GM13976 (cell line): ENCODE measurements at regions not wholly inside any gene's neighbourhood (a gene's known extent, or its start where the extent isn't known, plus 50 kb on each side); places are given as distances from the start of the nearest gene placed in this dataset.

Experiments used
- DNase-seq: peaks from one replicate; pipeline ENCODE4 v3.0.0; 2012; ENCODE audit warnings: low spot score
- CTCF ChIP-seq: IDR thresholded peaks from 2 replicates; pipeline ENCODE4 v1.5.1; 2012; ENCODE audit warnings: borderline replicate concordance, mild to moderate bottlenecking; ENCODE audit not compliant: insufficient read depth; ENCODE audit errors: extremely low read depth, missing control alignments, control extremely low read depth
- in situ Hi-C: fragments of 300-500 bp; cut with MboI; formaldehyde crosslinking; loops from one replicate; pipeline ENCODE4 v1.12.0; 2022; ENCODE audit warnings: low sequenced_read_pairs, mixed read lengths, inconsistent platforms; ENCODE audit not compliant: unreplicated experiment

DNA sequence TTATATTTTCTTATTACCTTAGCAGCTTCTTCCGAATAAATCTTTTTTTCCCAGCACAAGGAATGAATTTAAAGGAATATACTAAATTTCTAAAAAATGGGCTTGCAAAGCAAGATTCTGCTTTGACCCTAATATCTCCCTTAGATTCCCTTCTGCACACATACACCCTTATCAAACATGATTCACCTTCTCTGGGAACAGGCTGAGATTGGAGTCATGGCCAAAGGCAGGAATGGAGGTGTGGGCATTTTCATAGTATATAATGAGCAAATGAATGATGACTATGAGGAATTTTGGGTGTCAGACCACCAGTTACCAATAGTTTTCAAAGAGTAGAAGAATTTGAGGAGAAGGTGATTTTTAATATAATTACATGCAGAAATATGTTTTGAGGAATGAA, 231.3 kb upstream of the CDH11 start:
- TF ChIP-seq CTCF, result no peak
- DNase-seq, result no peak
- in situ Hi-C loops, result no loop called here

DNA sequence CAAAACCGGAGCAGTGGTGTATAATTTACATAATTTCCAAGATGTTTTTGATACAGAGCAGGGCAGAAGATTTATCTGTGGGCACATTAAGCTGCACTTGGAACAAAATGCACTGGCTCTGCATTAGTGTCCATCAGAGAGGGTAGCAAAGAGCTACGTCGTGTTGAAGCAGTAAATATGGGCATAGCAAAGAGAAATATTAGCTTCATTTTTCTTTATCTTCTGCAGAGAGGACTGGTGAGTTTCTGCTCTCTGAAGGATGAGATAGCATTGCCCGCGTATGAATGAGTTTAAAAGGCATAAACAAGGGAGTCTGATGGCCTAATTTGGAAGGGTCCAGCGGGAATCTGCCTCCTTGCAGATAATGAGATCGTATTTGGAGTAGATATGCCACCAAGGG, 227.8 kb upstream of the CDH11 start:
- in situ Hi-C loops, result no loop called here
- DNase-seq, result no peak
- TF ChIP-seq CTCF, result no peak

DNA sequence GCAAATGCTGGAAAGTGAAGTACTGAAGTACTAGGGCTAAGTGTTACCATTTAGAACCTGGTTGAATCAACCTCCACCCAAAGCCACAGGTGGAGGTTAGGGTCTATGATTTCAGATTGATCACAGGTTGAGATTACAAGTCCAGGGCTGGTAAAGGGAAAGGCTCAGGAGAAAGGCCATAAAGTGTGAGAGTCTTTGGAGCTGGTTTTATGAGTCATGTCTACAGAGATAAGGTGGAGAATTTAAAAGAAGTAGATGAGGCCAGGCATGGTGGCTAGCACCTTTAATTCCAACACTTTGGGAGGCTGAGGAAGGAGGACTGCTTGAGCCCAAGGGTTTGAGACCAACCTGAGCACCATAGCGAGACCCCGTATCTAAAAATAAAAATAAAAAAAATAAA, 221.7 kb upstream of the CDH11 start:
- no peak for DNase-seq
- TF ChIP-seq CTCF, result no peak
- in situ Hi-C loops, result no loop called here

- TF ChIP-seq CTCF, result no peak
- DNase-seq, result no peak
- in situ Hi-C loops, result no loop called here
Measured at GRCh38 chr16:65342231-65342866, 220.5 kb upstream of the CDH11 start.

DNA sequence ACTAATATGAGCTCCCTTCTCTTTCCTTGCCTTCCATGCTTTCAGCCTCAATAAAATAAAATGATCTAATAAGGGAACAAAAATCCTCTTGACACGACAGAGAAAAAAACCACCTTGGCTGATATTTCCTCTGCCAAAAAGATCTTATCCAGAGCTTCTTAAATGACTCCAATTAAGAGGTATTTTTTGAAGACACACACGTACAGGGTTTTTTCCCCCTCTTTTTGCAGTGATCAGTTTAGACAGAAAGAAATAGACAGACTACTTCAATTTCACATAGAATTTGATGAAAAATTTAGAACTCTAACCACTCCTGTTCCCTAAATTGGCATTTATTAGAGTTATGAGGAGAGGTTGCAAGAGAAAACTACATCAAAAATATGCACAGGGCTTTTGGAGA, 217.2 kb upstream of the CDH11 start:
- DNase-seq, result no peak
- in situ Hi-C loops, result no loop called here
- TF ChIP-seq CTCF, result no peak

- no peak for DNase-seq
- in situ Hi-C loops, result no loop called here
- TF ChIP-seq CTCF, result no peak
Measured at GRCh38 chr16:65336160-65336559, 214.3 kb upstream of the CDH11 start.
